ENCODE measurements at regions not wholly inside any gene's neighbourhood (a gene's known extent, or its start where the extent isn't known, plus 50 kb on each side); places are given as distances from the start of the nearest gene placed in this dataset.

DNA sequence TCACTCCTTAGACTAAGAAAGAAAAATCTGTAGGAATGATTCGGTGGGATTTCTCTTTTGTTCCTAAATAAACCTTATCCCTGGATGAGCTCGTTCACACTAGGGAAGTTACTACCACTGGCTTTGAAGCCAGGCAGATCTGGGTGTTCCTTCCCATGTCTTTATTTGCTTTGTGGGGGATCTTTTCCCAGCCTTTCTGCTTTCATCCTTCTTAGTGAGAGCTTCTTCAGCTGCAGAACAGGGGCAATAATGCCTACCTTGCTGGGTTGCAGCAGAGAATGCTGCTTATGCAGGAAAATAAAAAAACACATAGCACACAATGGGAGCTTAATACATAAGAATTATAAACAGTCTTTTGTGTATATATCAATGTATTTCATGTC lies 292.1 kb downstream of the SOX11 start:
- Histone ChIP-seq H3F3A (ENCODE audit: low read depth) (no peaks in the 10 kb centered on the region), H3K9me2 (replicated peaks; ENCODE audit: low read depth, low read length) (no peaks in the 10 kb centered on the region), H2AFZ (ENCODE audit: low read length) (no peak overlapping the region), H3K4me2 (ENCODE audit: low read depth, low read length, poor library complexity, severe bottlenecking) (no peak overlapping the region), H3K79me2 (ENCODE audit: insufficient read depth, low read length) (no peaks in the 10 kb centered on the region), H3K9ac (ENCODE audit: low read depth, low read length, poor library complexity, severe bottlenecking) (no peak overlapping the region), H4K20me1 (ENCODE audit: insufficient read depth, low read length, poor library complexity, severe bottlenecking) (no peaks in the 10 kb centered on the region), H3K36me3 (ENCODE audit: insufficient read depth, low read length) (no peaks in the 10 kb centered on the region), H3K4me3 (ENCODE audit: low read length, poor library complexity, severe bottlenecking) (no peak overlapping the region), H3K27me3 (ENCODE audit: insufficient read depth, low read length, poor library complexity, severe bottlenecking) (no peaks in the 10 kb centered on the region), H3K9me3 (ENCODE audit: insufficient read depth, low read depth, low read length) (peaks cover 5% of the 10 kb centered on the region; the same call in 1 of the 2 replicates), H3K4me1 (ENCODE audit: insufficient read depth, low read length, poor library complexity, severe bottlenecking) (no peaks in the 10 kb centered on the region)
- TF ChIP-seq, protein P1, sequence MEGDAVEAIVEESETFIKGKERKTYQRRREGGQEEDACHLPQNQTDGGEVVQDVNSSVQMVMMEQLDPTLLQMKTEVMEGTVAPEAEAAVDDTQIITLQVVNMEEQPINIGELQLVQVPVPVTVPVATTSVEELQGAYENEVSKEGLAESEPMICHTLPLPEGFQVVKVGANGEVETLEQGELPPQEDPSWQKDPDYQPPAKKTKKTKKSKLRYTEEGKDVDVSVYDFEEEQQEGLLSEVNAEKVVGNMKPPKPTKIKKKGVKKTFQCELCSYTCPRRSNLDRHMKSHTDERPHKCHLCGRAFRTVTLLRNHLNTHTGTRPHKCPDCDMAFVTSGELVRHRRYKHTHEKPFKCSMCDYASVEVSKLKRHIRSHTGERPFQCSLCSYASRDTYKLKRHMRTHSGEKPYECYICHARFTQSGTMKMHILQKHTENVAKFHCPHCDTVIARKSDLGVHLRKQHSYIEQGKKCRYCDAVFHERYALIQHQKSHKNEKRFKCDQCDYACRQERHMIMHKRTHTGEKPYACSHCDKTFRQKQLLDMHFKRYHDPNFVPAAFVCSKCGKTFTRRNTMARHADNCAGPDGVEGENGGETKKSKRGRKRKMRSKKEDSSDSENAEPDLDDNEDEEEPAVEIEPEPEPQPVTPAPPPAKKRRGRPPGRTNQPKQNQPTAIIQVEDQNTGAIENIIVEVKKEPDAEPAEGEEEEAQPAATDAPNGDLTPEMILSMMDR (conservative IDR thresholded peaks at IDR 0.05; ENCODE audit: low read length), result no peak
- TF ChIP-seq EZH2phosphoT487 (IDR thresholded peaks at IDR 0.05; ENCODE audit: borderline replicate concordance), result no peak

DNA sequence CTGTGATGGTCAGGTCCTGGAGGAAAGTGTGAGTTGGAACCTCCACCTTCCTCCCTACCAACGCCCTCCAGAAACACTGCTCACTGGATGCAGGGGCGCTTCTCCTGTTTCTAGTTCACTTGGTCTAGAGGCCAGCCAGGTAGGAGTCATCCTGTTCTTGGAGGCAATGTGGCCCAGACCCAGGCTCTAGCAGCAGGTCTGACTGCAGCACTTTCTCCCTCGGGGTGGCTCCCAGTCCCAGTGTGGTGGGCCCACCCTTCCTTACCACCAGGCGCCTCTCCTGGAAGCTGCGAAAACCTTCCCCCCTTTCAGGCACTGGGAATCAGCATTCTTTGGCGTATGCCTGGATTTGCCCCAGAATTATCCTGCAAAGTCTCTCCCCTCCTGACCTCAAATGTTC lies 292.8 kb downstream of the SOX11 start:
- Histone ChIP-seq H3K9me3 (ENCODE audit: insufficient read depth, low read depth, low read length) (peaks cover 5% of the 10 kb centered on the region; the same call in 1 of the 2 replicates), H3K27me3 (ENCODE audit: insufficient read depth, low read length, poor library complexity, severe bottlenecking) (no peaks in the 10 kb centered on the region), H2AFZ (ENCODE audit: low read length) (no peak overlapping the region), H3F3A (ENCODE audit: low read depth) (no peaks in the 10 kb centered on the region), H3K9ac (ENCODE audit: low read depth, low read length, poor library complexity, severe bottlenecking) (no peak overlapping the region), H3K4me2 (ENCODE audit: low read depth, low read length, poor library complexity, severe bottlenecking) (no peak overlapping the region), H3K4me3 (ENCODE audit: low read length, poor library complexity, severe bottlenecking) (no peak overlapping the region), H3K79me2 (ENCODE audit: insufficient read depth, low read length) (no peaks in the 10 kb centered on the region), H3K4me1 (ENCODE audit: insufficient read depth, low read length, poor library complexity, severe bottlenecking) (no peaks in the 10 kb centered on the region), H4K20me1 (ENCODE audit: insufficient read depth, low read length, poor library complexity, severe bottlenecking) (no peaks in the 10 kb centered on the region), H3K36me3 (ENCODE audit: insufficient read depth, low read length) (no peaks in the 10 kb centered on the region), H3K9me2 (replicated peaks; ENCODE audit: low read depth, low read length) (no peaks in the 10 kb centered on the region)
- TF ChIP-seq EZH2phosphoT487 (IDR thresholded peaks at IDR 0.05; ENCODE audit: borderline replicate concordance), result no peak
- TF ChIP-seq, protein P1 (conservative IDR thresholded peaks at IDR 0.05; ENCODE audit: low read length), result no peak

DNA sequence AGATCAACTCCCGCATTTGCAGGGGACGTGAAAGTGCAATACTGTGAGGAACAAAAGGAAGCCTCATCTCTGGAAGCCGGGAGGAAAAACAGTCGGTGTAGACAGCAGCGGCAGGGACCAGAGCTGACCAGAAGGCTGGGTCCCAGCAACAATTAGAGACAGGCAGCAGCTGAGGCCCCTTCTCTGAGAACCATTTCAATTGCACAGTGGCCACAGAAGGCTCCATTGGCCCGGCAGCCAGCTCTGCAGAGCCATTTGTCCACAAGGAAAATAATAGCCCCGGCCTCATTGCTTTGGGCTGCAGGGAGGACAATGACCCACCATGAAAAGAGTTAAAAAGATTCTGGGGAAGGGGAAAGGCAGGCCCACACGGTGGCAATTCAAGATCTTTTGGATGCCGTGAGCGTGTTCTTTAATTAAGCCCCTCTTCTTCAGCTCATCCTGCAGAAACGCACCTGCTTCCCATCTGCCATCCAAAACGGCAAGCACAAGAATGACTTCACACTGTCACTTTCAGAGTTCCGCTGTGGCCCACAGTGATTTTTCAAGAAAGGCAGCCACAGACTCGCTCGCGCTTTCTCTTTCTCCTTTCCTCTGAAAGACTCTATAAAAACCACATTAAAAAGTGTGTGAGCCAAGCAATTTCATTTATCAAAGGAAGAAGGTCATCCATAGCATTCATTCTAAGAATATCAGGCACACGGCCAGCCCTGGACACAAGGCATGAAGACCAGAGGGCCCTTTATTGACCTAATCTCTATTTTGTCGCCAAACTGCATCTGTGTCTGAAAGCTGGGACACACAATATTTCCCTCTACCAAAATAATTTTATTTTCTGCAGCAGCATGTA lies 293.6 kb downstream of the SOX11 start:
- peaks cover 5% of the 10 kb centered on the region; the same call in 1 of the 2 replicates for H3K9me3 ChIP-seq (ENCODE audit: insufficient read depth, low read depth, low read length)
- no peaks in the 10 kb centered on the region for H3F3A ChIP-seq (ENCODE audit: low read depth)
- H3K27me3 ChIP-seq (ENCODE audit: insufficient read depth, low read length, poor library complexity, severe bottlenecking), result no peaks in the 10 kb centered on the region
- no peaks in the 10 kb centered on the region for H4K20me1 ChIP-seq (ENCODE audit: insufficient read depth, low read length, poor library complexity, severe bottlenecking)
- H3K9ac ChIP-seq (ENCODE audit: low read depth, low read length, poor library complexity, severe bottlenecking), result no peak overlapping the region
- H3K79me2 ChIP-seq (ENCODE audit: insufficient read depth, low read length), result no peaks in the 10 kb centered on the region
- TF ChIP-seq, protein P1 (conservative IDR thresholded peaks at IDR 0.05; ENCODE audit: low read length), result no peak
- TF ChIP-seq EZH2phosphoT487 (IDR thresholded peaks at IDR 0.05; ENCODE audit: borderline replicate concordance), result no peak
- H2AFZ ChIP-seq (ENCODE audit: low read length), result no peak overlapping the region
- no peaks in the 10 kb centered on the region for H3K4me1 ChIP-seq (ENCODE audit: insufficient read depth, low read length, poor library complexity, severe bottlenecking)
- H3K4me3 ChIP-seq (ENCODE audit: low read length, poor library complexity, severe bottlenecking), result no peak overlapping the region
- H3K4me2 ChIP-seq (ENCODE audit: low read depth, low read length, poor library complexity, severe bottlenecking), result no peak overlapping the region
- H3K9me2 ChIP-seq (replicated peaks; ENCODE audit: low read depth, low read length), result no peaks in the 10 kb centered on the region
- H3K36me3 ChIP-seq (ENCODE audit: insufficient read depth, low read length), result no peaks in the 10 kb centered on the region

All from Loucy (cell line).